CD8-positive, alpha-beta memory T cell (primary cell): ENCODE measurements at regions not wholly inside any gene's neighbourhood (a gene's known extent, or its start where the extent isn't known, plus 50 kb on each side); places are given as distances from the start of the nearest gene placed in this dataset.

Source experiments
- CTCF ChIA-PET: fragments of 350-600 bp; sonication (Branson Sonifier 250); formaldehyde crosslinking; loops from one replicate; lab custom pipeline; 2021; ENCODE audit warnings: antibody characterized with exemption; lab: Charles Lee
- POLR2A ChIA-PET: fragments of 350-600 bp; sonication (Branson Sonifier 250); formaldehyde crosslinking; loops from one replicate; lab custom pipeline; 2021; ENCODE audit warnings: antibody characterized with exemption; lab: Charles Lee
- DNase-seq, 5 donors: peaks; one replicate each; pipeline versions ENCODE4 v3.0.0 to v3.0.0-alpha.2; 2020 to 2022; ENCODE audit warnings: mixed read lengths in 1 of 5
- H3K27ac ChIP-seq: one replicate; pipeline ENCODE4 v1.7.0; 2013; ENCODE audit warnings: low read depth, mild to moderate bottlenecking, low read length, moderate library complexity
- H3K27me3 ChIP-seq: 2 replicates; pipeline ENCODE4 v1.7.0; 2013; ENCODE audit warnings: low read length, mild to moderate bottlenecking; ENCODE audit not compliant: insufficient read depth, poor library complexity, severe bottlenecking
- H3K36me3 ChIP-seq: 2 replicates; pipeline ENCODE4 v1.7.0; 2013; ENCODE audit warnings: mild to moderate bottlenecking, low read length, moderate library complexity; ENCODE audit not compliant: insufficient read depth
- H3K4me1 ChIP-seq: 2 replicates; pipeline ENCODE4 v1.7.0; 2013; ENCODE audit warnings: mild to moderate bottlenecking, low read length, moderate library complexity; ENCODE audit not compliant: insufficient read depth
- H3K4me3 ChIP-seq: 2 replicates; pipeline ENCODE4 v1.7.0; 2013; ENCODE audit warnings: mild to moderate bottlenecking, low read length
- H3K9me3 ChIP-seq: 2 replicates; pipeline ENCODE4 v1.7.0; 2013; ENCODE audit warnings: mild to moderate bottlenecking, low read length
- H3K27ac Mint-ChIP-seq, 8 donors: one replicate each; pipeline ENCODE4 v1.8.0; 2020 to 2021; ENCODE audit warnings: mixed read lengths in 8 of 8, mild to moderate bottlenecking in 6 of 8, inconsistent platforms in 3 of 8, moderate library complexity in 3 of 8
- H3K27me3 Mint-ChIP-seq, 2 donors: one replicate each; pipeline ENCODE4 v1.8.0; 2020 to 2021; ENCODE audit warnings: mixed read lengths in 2 of 2, mild to moderate bottlenecking in 1 of 2, moderate library complexity in 1 of 2
- H3K36me3 Mint-ChIP-seq, 3 donors: one replicate each; pipeline ENCODE4 v1.8.0; 2020 to 2021; ENCODE audit warnings: mixed read lengths in 3 of 3, inconsistent platforms in 1 of 3, mild to moderate bottlenecking in 1 of 3
- H3K4me1 Mint-ChIP-seq, 3 donors: one replicate each; pipeline ENCODE4 v1.8.0; 2020 to 2021; ENCODE audit warnings: mixed read lengths in 3 of 3, inconsistent platforms in 1 of 3, mild to moderate bottlenecking in 1 of 3
- H3K4me3 Mint-ChIP-seq, 7 donors: one replicate each; pipeline ENCODE4 v1.8.0; 2020 to 2021; ENCODE audit warnings: mixed read lengths in 7 of 7, mild to moderate bottlenecking in 6 of 7, moderate library complexity in 4 of 7, inconsistent platforms in 2 of 7
- H3K9me3 Mint-ChIP-seq, 5 donors: one replicate each; pipeline ENCODE4 v1.8.0; 2020 to 2022; ENCODE audit warnings: mixed read lengths in 5 of 5, mild to moderate bottlenecking in 3 of 5, moderate library complexity in 2 of 5, inconsistent platforms in 1 of 5

GRCh38 chr2:59206361-59206760 is 965.2 kb upstream of the FANCL start:
- Mint-ChIP-seq H3K36me3 (no peaks in the 10 kb centered on the region), H3K9me3 (peaks cover 0 to 3% (median 2%) of the 10 kb centered on the region in 5 donors), H3K4me3 (no peak overlapping the region), H3K4me1 (no peaks in the 10 kb centered on the region), H3K27me3 (no peaks in the 10 kb centered on the region), H3K27ac (peak overlapping the region in 1 of 8 donors; percentile 68)
- no peak overlapping the region for H3K27ac ChIP-seq
- no peaks in the 10 kb centered on the region for H3K27me3 ChIP-seq
- POLR2A ChIA-PET, result no interaction called here
- H3K4me1 ChIP-seq, result no peaks in the 10 kb centered on the region
- no peak overlapping the region for H3K4me3 ChIP-seq
- H3K9me3 ChIP-seq, result no peaks in the 10 kb centered on the region
- no peaks in the 10 kb centered on the region for H3K36me3 ChIP-seq
- no peak for DNase-seq
- CTCF ChIA-PET, result no interaction called here

- peaks cover 0 to 3% of the 10 kb centered on the region in 2 donors for H3K27me3 Mint-ChIP-seq
- H3K36me3 Mint-ChIP-seq, result no peaks in the 10 kb centered on the region
- no peak for DNase-seq
- H3K9me3 Mint-ChIP-seq, result peaks cover 0 to 3% (median 0%) of the 10 kb centered on the region in 5 donors
- no peaks in the 10 kb centered on the region for H3K9me3 ChIP-seq
- H3K27me3 ChIP-seq, result no peaks in the 10 kb centered on the region
- POLR2A ChIA-PET, result no interaction called here
- no peak overlapping the region for H3K27ac Mint-ChIP-seq
- H3K4me3 Mint-ChIP-seq, result no peak overlapping the region
- H3K4me1 Mint-ChIP-seq, result no peaks in the 10 kb centered on the region
- H3K27ac ChIP-seq, result no peak overlapping the region
- no peaks in the 10 kb centered on the region for H3K4me1 ChIP-seq
- no peaks in the 10 kb centered on the region for H3K36me3 ChIP-seq
- H3K4me3 ChIP-seq, result no peak overlapping the region
- CTCF ChIA-PET, result no interaction called here
Observed at GRCh38 chr2:59204040-59204439, 962.9 kb upstream of the FANCL start.

- Mint-ChIP-seq H3K4me3 (no peak overlapping the region), H3K27ac (no peak overlapping the region), H3K4me1 (no peaks in the 10 kb centered on the region), H3K36me3 (no peaks in the 10 kb centered on the region), H3K27me3 (peaks cover 0 to 3% of the 10 kb centered on the region in 2 donors), H3K9me3 (peaks cover 0 to 6% (median 2%) of the 10 kb centered on the region in 5 donors)
- Histone ChIP-seq H3K4me3 (no peak overlapping the region), H3K4me1 (no peaks in the 10 kb centered on the region), H3K9me3 (no peaks in the 10 kb centered on the region), H3K36me3 (no peaks in the 10 kb centered on the region), H3K27me3 (no peaks in the 10 kb centered on the region), H3K27ac (no peak overlapping the region)
- CTCF ChIA-PET, result no interaction called here
- DNase-seq, result no peak
- POLR2A ChIA-PET, result no interaction called here
Observed at GRCh38 chr2:59196491-59196890, 955.4 kb upstream of the FANCL start.

- no peak overlapping the region for H3K4me3 ChIP-seq
- H3K36me3 ChIP-seq, result no peaks in the 10 kb centered on the region
- H3K27ac Mint-ChIP-seq, result no peak overlapping the region
- no peaks in the 10 kb centered on the region for H3K9me3 ChIP-seq
- no peak overlapping the region for H3K4me3 Mint-ChIP-seq
- H3K27me3 Mint-ChIP-seq, result peaks cover 0 to 3% of the 10 kb centered on the region in 2 donors
- ChIA-PET POLR2A (no interaction called here), CTCF (no interaction called here)
- H3K9me3 Mint-ChIP-seq, result peaks cover 0 to 8% (median 2%) of the 10 kb centered on the region in 5 donors
- no peaks in the 10 kb centered on the region for H3K27me3 ChIP-seq
- H3K36me3 Mint-ChIP-seq, result no peaks in the 10 kb centered on the region
- no peaks in the 10 kb centered on the region for H3K4me1 Mint-ChIP-seq
- no peak for DNase-seq
- H3K27ac ChIP-seq, result no peak overlapping the region
- no peaks in the 10 kb centered on the region for H3K4me1 ChIP-seq
Observed at GRCh38 chr2:59195851-59196250, 954.7 kb upstream of the FANCL start.

- no peaks in the 10 kb centered on the region for H3K27me3 Mint-ChIP-seq
- H3K4me3 Mint-ChIP-seq, result no peak overlapping the region
- Histone ChIP-seq H3K27ac (no peak overlapping the region), H3K4me3 (no peak overlapping the region), H3K27me3 (no peaks in the 10 kb centered on the region), H3K36me3 (no peaks in the 10 kb centered on the region), H3K9me3 (no peaks in the 10 kb centered on the region), H3K4me1 (no peaks in the 10 kb centered on the region)
- ChIA-PET POLR2A (no interaction called here), CTCF (no interaction called here)
- H3K36me3 Mint-ChIP-seq, result no peaks in the 10 kb centered on the region
- no peaks in the 10 kb centered on the region for H3K4me1 Mint-ChIP-seq
- no peak for DNase-seq
- H3K27ac Mint-ChIP-seq, result no peak overlapping the region
- H3K9me3 Mint-ChIP-seq, result peaks cover 0 to 6% (median 2%) of the 10 kb centered on the region in 5 donors
Observed at GRCh38 chr2:59191781-59192180, 950.7 kb upstream of the FANCL start.

GRCh38 chr2:59190518-59190917 is 949.4 kb upstream of the FANCL start:
- no peak overlapping the region for H3K4me3 ChIP-seq
- CTCF ChIA-PET, result no interaction called here
- H3K9me3 ChIP-seq, result no peaks in the 10 kb centered on the region
- H3K4me1 Mint-ChIP-seq, result no peaks in the 10 kb centered on the region
- H3K9me3 Mint-ChIP-seq, result peaks cover 0 to 6% (median 2%) of the 10 kb centered on the region in 5 donors
- H3K27me3 Mint-ChIP-seq, result no peaks in the 10 kb centered on the region
- no peak overlapping the region for H3K27ac Mint-ChIP-seq
- H3K27me3 ChIP-seq, result no peaks in the 10 kb centered on the region
- H3K27ac ChIP-seq, result no peak overlapping the region
- H3K4me1 ChIP-seq, result no peaks in the 10 kb centered on the region
- POLR2A ChIA-PET, result no interaction called here
- no peak for DNase-seq
- H3K36me3 ChIP-seq, result no peaks in the 10 kb centered on the region
- H3K36me3 Mint-ChIP-seq, result no peaks in the 10 kb centered on the region
- no peak overlapping the region for H3K4me3 Mint-ChIP-seq

- CTCF ChIA-PET, result no interaction called here
- H3K4me3 ChIP-seq, result no peak overlapping the region
- no peak overlapping the region for H3K27ac Mint-ChIP-seq
Observed at GRCh38 chr2:59184276-59185020, 943.3 kb upstream of the FANCL start.

GRCh38 chr2:59183070-59183469 is 941.9 kb upstream of the FANCL start:
- Mint-ChIP-seq H3K4me3 (no peak overlapping the region), H3K4me1 (no peaks in the 10 kb centered on the region), H3K27ac (no peak overlapping the region), H3K9me3 (peaks cover 0 to 3% (median 2%) of the 10 kb centered on the region in 5 donors), H3K36me3 (no peaks in the 10 kb centered on the region), H3K27me3 (peaks cover 0 to 3% of the 10 kb centered on the region in 2 donors)
- no peak overlapping the region for H3K4me3 ChIP-seq
- ChIA-PET CTCF (no interaction called here), POLR2A (no interaction called here)
- no peaks in the 10 kb centered on the region for H3K27me3 ChIP-seq
- no peak overlapping the region for H3K27ac ChIP-seq
- H3K36me3 ChIP-seq, result no peaks in the 10 kb centered on the region
- H3K9me3 ChIP-seq, result no peaks in the 10 kb centered on the region
- no peak for DNase-seq
- H3K4me1 ChIP-seq, result no peaks in the 10 kb centered on the region

More at GRCh38 chr2:59184276-59185020, 943.3 kb upstream of the FANCL start:
- Histone ChIP-seq H3K4me1 (no peaks in the 10 kb centered on the region), H3K27me3 (no peaks in the 10 kb centered on the region), H3K36me3 (no peaks in the 10 kb centered on the region), H3K9me3 (no peaks in the 10 kb centered on the region), H3K27ac (no peak overlapping the region)
- DNase-seq, result no peak
- Mint-ChIP-seq H3K36me3 (no peaks in the 10 kb centered on the region), H3K4me1 (no peaks in the 10 kb centered on the region), H3K27me3 (peaks cover 0 to 3% of the 10 kb centered on the region in 2 donors), H3K4me3 (no peak overlapping the region), H3K9me3 (peaks cover 0 to 6% (median 2%) of the 10 kb centered on the region in 5 donors)
- POLR2A ChIA-PET, result no interaction called here
